ENCODE measurements at regions not wholly inside any gene's neighbourhood (a gene's known extent, or its start where the extent isn't known, plus 50 kb on each side); places are given as distances from the start of the nearest gene placed in this dataset.
A peak's percentile ranks its signal among the peaks of the same experiment; 100 is the strongest.

DNA sequence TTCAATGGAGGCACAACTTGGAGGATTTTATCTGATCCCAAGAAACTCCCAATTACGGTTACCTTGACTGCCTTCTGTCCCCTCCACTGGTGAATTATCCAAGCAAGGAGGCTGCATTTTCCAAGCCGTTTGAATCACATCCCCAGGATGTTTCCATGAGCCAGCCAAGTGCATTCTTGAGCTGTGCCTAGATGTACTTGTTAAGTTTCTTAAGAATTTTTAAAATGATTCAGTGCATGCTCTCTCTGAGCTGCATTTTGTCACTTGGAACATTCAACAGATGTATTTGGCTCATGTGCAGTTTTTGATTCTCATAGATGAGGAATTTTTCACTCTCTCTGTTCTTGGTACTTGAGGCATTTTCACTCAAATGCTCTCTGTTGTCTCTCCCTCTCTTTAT, 202.6 kb upstream of the MYOCD start:
- intact Hi-C loops (cut with DNase I, micrococcal nuclease): no loop called here
- H3K36me3 ChIP-seq (ENCODE audit: low read depth): no peaks in the 10 kb centered on the region
- DNase-seq (no peak), ATAC-seq (no peak)
- H3K9me3 ChIP-seq: no peaks in the 10 kb centered on the region
- no peaks in the 10 kb centered on the region for H3K4me1 ChIP-seq (ENCODE audit: low read depth)
- H3K4me3 ChIP-seq: no peak overlapping the region
- TF ChIP-seq, protein P1, sequence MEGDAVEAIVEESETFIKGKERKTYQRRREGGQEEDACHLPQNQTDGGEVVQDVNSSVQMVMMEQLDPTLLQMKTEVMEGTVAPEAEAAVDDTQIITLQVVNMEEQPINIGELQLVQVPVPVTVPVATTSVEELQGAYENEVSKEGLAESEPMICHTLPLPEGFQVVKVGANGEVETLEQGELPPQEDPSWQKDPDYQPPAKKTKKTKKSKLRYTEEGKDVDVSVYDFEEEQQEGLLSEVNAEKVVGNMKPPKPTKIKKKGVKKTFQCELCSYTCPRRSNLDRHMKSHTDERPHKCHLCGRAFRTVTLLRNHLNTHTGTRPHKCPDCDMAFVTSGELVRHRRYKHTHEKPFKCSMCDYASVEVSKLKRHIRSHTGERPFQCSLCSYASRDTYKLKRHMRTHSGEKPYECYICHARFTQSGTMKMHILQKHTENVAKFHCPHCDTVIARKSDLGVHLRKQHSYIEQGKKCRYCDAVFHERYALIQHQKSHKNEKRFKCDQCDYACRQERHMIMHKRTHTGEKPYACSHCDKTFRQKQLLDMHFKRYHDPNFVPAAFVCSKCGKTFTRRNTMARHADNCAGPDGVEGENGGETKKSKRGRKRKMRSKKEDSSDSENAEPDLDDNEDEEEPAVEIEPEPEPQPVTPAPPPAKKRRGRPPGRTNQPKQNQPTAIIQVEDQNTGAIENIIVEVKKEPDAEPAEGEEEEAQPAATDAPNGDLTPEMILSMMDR (IDR thresholded peaks at IDR 0.05): no peak

DNA sequence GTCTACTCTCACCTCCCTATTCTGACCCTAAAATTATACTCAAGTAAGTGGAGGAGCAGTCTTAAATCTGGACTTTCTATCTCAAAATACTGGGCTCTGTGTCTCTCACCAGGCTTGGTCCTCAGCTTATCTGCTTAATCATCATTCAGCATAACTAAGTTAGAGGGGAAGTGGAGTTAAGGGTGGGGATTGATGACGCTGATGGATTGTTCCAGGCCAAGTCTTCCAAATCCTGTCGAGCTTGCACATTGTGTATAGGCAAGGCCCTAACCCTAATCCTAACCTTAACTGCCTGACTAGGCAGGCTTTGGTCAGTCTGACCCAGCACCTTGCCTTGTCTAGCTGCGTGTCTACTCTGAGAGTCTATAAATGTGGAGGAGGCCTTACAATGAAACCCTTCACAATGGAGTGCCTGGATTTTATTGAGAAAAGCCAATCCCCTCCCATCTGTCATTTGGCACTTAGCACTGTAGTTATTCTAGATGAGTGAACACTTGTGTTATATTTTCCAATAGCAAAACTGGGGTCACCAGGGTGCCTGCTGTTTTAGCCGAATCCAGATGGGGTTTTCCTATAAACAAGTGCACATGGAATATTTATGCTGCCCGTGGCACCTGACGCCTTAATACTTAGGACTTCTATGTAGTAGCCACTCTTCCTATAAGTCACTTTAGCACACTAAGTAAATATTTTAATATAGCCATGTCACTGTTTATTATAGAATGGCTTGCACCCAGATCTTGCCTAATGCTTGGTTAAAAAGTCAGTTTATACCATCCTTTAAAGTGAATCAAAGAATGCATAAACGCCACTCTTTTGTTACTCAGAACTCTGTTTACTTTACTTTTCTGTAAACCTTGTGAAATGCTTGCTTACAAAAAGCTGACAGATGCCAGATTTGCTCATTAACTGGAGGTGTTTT, 193.2 kb upstream of the MYOCD start:
- intact Hi-C loops (cut with DNase I, micrococcal nuclease): no loop called here
- Histone ChIP-seq H3K4me3 (no peak overlapping the region), H3K4me1 (ENCODE audit: low read depth) (no peaks in the 10 kb centered on the region), H3K9me3 (no peaks in the 10 kb centered on the region), H3K36me3 (ENCODE audit: low read depth) (no peaks in the 10 kb centered on the region)
- DNase-seq (peak in 1 of 3 donors; percentile 4), ATAC-seq (no peak)
- TF ChIP-seq, protein P1 (IDR thresholded peaks at IDR 0.05): no peak

DNA sequence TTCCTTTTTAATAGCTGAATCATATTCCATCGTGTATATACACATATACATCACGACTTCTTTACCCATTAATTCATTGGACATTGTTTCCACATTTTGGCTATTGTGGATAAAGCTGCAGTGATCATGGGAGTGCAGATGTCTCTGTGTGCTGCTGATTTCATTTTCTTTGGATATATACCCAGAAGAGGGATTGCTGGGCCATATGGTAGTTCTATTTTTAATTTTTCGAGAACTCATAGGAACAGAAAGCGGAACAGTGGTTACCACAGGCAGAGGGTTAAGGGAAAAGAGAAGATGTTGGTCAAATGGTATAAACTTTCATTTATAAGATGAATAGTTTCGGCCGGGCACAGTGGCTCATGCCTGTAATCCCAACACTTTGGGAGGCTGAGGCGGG, 187.4 kb upstream of the MYOCD start:
- ATAC-seq (no peak), DNase-seq (no peak)
- no peaks in the 10 kb centered on the region for H3K36me3 ChIP-seq (ENCODE audit: low read depth)
- no peak overlapping the region for H3K4me3 ChIP-seq
- TF ChIP-seq, protein P1 (IDR thresholded peaks at IDR 0.05): no peak
- no peaks in the 10 kb centered on the region for H3K4me1 ChIP-seq (ENCODE audit: low read depth)
- no peaks in the 10 kb centered on the region for H3K9me3 ChIP-seq
- intact Hi-C loops (cut with DNase I, micrococcal nuclease): no loop called here

DNA sequence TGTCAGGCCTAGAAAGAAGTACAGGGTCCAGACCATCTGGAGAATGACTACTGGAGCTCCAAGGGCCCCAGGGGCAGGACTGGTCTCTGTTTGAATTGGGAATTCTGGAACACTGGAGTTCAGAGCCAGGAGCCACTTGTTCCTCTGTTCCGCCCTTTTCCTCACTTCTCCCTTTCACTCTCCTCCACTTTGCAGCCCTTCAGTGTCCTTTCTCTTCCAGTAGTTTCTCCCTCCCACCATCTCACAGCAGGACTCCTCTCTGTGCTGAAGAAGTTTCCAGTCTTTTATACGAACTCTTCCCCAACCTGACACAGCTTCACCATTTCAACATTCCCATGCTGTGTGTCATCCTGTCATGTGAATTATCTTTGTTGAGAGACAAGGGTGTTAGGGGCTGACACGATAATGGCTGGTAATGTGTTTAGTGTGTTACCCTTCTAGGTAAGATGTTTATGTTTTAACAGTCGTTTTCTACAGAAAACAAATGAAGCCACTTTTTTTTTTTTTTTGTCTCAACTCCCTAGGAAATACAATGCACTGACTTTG, 180.3 kb upstream of the MYOCD start:
- no peak overlapping the region for H3K4me3 ChIP-seq
- no peaks in the 10 kb centered on the region for H3K9me3 ChIP-seq
- H3K36me3 ChIP-seq (ENCODE audit: low read depth): no peaks in the 10 kb centered on the region
- ATAC-seq (no peak), DNase-seq (no peak)
- no peaks in the 10 kb centered on the region for H3K4me1 ChIP-seq (ENCODE audit: low read depth)
- intact Hi-C loops (cut with DNase I, micrococcal nuclease): no loop called here
- TF ChIP-seq, protein P1 (IDR thresholded peaks at IDR 0.05): no peak

DNA sequence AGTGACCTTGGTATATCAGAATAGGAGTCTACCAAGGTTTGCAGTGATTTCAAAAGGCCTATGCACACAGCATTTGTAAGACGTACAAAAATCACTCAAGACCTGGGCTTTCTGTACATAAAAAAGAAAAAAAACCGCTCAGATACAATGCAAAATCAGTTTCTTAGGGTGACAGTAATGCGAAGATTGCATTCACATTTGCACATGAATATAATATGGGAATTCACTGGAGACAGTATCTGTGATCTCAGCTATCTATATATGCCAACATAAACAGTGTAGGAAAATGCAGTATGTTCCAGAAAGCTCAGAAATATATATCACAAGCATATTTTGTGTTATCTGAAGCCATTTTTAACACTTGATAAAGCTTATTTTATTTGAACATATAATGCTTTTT, 176.4 kb upstream of the MYOCD start:
- ATAC-seq (no peak), DNase-seq (no peak)
- no peaks in the 10 kb centered on the region for H3K9me3 ChIP-seq
- no peaks in the 10 kb centered on the region for H3K36me3 ChIP-seq (ENCODE audit: low read depth)
- H3K4me1 ChIP-seq (ENCODE audit: low read depth): no peaks in the 10 kb centered on the region
- TF ChIP-seq, protein P1 (IDR thresholded peaks at IDR 0.05): no peak
- intact Hi-C loops (cut with DNase I, micrococcal nuclease): no loop called here
- H3K4me3 ChIP-seq: no peak overlapping the region
